K562 (cell line): ENCODE measurements at regions not wholly inside any gene's neighbourhood (a gene's known extent, or its start where the extent isn't known, plus 50 kb on each side); places are given as distances from the start of the nearest gene placed in this dataset.

Source experiments
- CCAR2 ChIP-seq: fragments of 200-400 bp; formaldehyde crosslinking; IDR thresholded peaks from 2 replicates; pipeline ENCODE4 v1.6.1; 2017; ENCODE audit warnings: mild to moderate bottlenecking, low read depth, low read length
- ETV6 ChIP-seq, 3 experiments: fragments of 150-350 bp in 1 of 3; sonication (generic) in 1 of 3; formaldehyde crosslinking in 1 of 3; IDR thresholded peaks; 2 replicates each; pipeline versions ENCODE4 v1.6.1 to v1.8.0; 2014 to 2022; ENCODE audit warnings: borderline replicate concordance in 2 of 3, low read depth in 2 of 3, antibody characterized with exemption in 1 of 3, low read length in 1 of 3, mild to moderate bottlenecking in 1 of 3, missing genetic modification reagents in 1 of 3
- FUS ChIP-seq: fragments of 200-400 bp; formaldehyde crosslinking; optimal IDR thresholded peaks from 2 replicates; pipeline ENCODE3; 2017; ENCODE audit warnings: low read depth, low read length
- HMGXB4 ChIP-seq: sonication (generic); formaldehyde crosslinking; IDR thresholded peaks from 2 replicates; pipeline ENCODE4 v1.8.1; 2023; ENCODE audit warnings: mild to moderate bottlenecking, missing genetic modification reagents
- KLF6 ChIP-seq: fragments of 250-450 bp; sonication (Bioruptor Pico); IDR thresholded peaks from 2 replicates; pipeline ENCODE4 v1.4.0; 2020; ENCODE audit warnings: mild to moderate bottlenecking, moderate library complexity, borderline replicate concordance
- RAD21 ChIP-seq, 2 experiments: fragments of 250-450 bp in 1 of 2; fragments of 450-650 bp in 1 of 2; sonication (Bioruptor Pico) in 1 of 2; formaldehyde crosslinking in 1 of 2; IDR thresholded peaks in 1 of 2; conservative IDR thresholded peaks in 1 of 2; 2 replicates each; pipeline versions ENCODE4 v1.4.0 to v1.8.0; 2020 to 2022; ENCODE audit warnings: mild to moderate bottlenecking in 2 of 2, moderate library complexity in 1 of 2
- REST ChIP-seq, 2 experiments: fragments of 450-650 bp; formaldehyde crosslinking in 1 of 2; IDR thresholded peaks; 2 replicates each; pipeline versions ENCODE4 v1.4.0 to v1.6.1; 2014 to 2020; ENCODE audit warnings: mild to moderate bottlenecking in 2 of 2, borderline replicate concordance in 1 of 2, low read depth in 1 of 2
- U2AF1 ChIP-seq: fragments of 200-400 bp; formaldehyde crosslinking; optimal IDR thresholded peaks from 2 replicates; pipeline ENCODE3; 2017; ENCODE audit warnings: mild to moderate bottlenecking, low read depth, low read length, moderate library complexity
- YY1 ChIP-seq, 3 experiments: IDR thresholded peaks; 2 replicates each; pipeline ENCODE4 v1.6.1; 2011; ENCODE audit warnings: low read length in 2 of 3, mild to moderate bottlenecking in 2 of 3, moderate library complexity in 2 of 3, borderline replicate concordance in 1 of 3, control low read depth in 1 of 3, low read depth in 1 of 3; ENCODE audit not compliant: insufficient read depth in 3 of 3, insufficient replicate concordance in 2 of 3, control insufficient read depth in 1 of 3, insufficient read length in 1 of 3; ENCODE audit errors: extremely low read depth in 1 of 3
- ZFX ChIP-seq: sonication (generic); formaldehyde crosslinking; IDR thresholded peaks from 2 replicates; pipeline ENCODE4 v1.8.0; 2022; ENCODE audit warnings: mild to moderate bottlenecking, missing genetic modification reagents, moderate library complexity
- ZNF444 ChIP-seq: fragments of 250-450 bp; sonication (Bioruptor Pico); IDR thresholded peaks from 2 replicates; pipeline ENCODE4 v1.4.0; 2020; ENCODE audit warnings: mild to moderate bottlenecking, moderate library complexity
- ZNF75A ChIP-seq: fragments of 450-650 bp; formaldehyde crosslinking; IDR thresholded peaks from 2 replicates; pipeline ENCODE4 v1.4.0; 2020; ENCODE audit warnings: mild to moderate bottlenecking

DNA sequence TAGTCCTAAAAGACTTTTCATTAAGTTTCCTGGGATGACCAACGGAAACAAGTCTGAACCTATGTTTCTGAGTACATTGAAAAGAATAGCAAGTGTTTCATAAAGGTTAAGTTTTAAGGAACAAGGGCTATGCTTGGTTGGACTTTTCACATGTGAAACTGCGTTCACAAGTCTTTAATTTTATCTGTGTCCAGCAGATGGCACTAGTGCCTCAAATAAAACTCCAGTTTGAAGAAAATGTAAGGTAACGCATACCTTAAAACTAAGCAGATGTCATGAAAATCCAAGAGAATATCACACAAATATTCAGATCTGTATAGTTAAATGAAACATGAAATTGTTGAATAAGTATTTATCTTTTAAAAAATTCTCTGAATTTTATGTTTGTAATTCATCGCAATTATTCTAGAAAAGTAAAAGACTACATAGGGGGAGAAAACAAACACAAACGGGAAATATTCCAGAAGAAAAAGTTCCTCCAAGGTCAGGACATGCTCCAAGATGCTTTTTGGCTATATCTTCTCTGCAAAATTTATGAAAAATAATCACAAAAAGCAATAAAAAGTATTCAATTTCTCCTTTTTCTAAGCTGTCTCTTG is 89.6 kb upstream of the MAD2L1 start (continued):
- TF ChIP-seq KLF6 (CRISPR knock-in tag) (no peak), YY1 (IDR thresholded peaks at IDR 0.05; ENCODE audit: borderline replicate concordance in 1 of 3, control insufficient read depth in 1 of 3, extremely low read depth in 1 of 3, insufficient read depth in 3 of 3, insufficient read length in 1 of 3, insufficient replicate concordance in 2 of 3, low read depth in 1 of 3, low read length in 2 of 3) (no peak), RAD21 (CRISPR knock-in tag; conservative IDR thresholded peaks at IDR 0.05 in 1 of 2, IDR thresholded peaks at IDR 0.05 in 1 of 2) (peak; percentile 50 to 71), ZNF75A (CRISPR knock-in tag) (no peak), ZFX (CRISPR knock-in tag) (no peak), CCAR2 (no peak), ETV6 (IDR thresholded peaks at IDR 0.05; ENCODE audit: borderline replicate concordance in 1 of 2, low read depth in 2 of 2, low read length in 1 of 2) (no peak), ETV6 (CRISPR knock-in tag; IDR thresholded peaks at IDR 0.05; ENCODE audit: borderline replicate concordance) (no peak), REST (IDR thresholded peaks at IDR 0.05; ENCODE audit: borderline replicate concordance) (peak; percentile 57; the same call in 1 of the 2 replicates), REST (CRISPR knock-in tag; IDR thresholded peaks at IDR 0.05; ENCODE audit: low read depth) (no peak), ZNF444 (CRISPR knock-in tag) (no peak), U2AF1 (no peak), FUS (no peak), HMGXB4 (no peak)
- TF ChIP-seq, all 486 proteins: peak for 5
